ENCODE measurements at regions not wholly inside any gene's neighbourhood (a gene's known extent, or its start where the extent isn't known, plus 50 kb on each side); places are given as distances from the start of the nearest gene placed in this dataset.

GRCh38 chr6:154651656-154652055, 81.6 kb upstream of the SCAF8 start:
- Mint-ChIP-seq H3K4me3 (ENCODE audit: low read depth) (no peak overlapping the region), H3K27me3 (no peaks in the 10 kb centered on the region), H3K4me1 (ENCODE audit: low read depth) (peaks cover 19% of the 10 kb centered on the region), H3K27ac (peak overlapping the region; percentile 56), H3K36me3 (ENCODE audit: insufficient read depth) (no peaks in the 10 kb centered on the region), H3K9me3 (ENCODE audit: low read depth) (peaks cover 6% of the 10 kb centered on the region)
- no peak for TF ChIP-seq CTCF (IDR thresholded peaks at IDR 0.05; ENCODE audit: unreplicated experiment)
- DNase-seq (ENCODE audit: low spot score, unreplicated experiment), result no peak

DNA sequence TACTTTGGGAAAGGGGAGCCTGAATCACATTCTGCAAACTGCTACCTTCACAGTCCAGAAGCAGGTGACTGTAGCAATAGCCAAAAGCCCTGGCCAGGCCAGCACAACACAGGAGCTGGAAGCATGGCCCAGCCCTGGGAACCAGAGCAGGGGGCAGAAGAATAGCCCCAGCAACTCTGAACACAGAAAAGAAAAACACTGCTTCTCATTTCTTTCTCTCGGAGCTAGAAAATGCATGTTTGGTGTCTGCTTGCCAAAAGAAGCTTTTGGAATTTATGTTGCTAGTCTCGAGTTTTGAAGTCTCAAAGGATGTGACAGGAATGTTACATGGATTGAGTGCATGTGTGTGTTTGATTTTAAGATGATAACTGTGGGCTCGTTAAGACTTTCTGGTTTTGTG, 79.8 kb upstream of the SCAF8 start:
- Mint-ChIP-seq H3K4me1 (ENCODE audit: low read depth) (peaks cover 19% of the 10 kb centered on the region), H3K27ac (no peak overlapping the region), H3K4me3 (ENCODE audit: low read depth) (no peak overlapping the region), H3K36me3 (ENCODE audit: insufficient read depth) (no peaks in the 10 kb centered on the region), H3K27me3 (no peaks in the 10 kb centered on the region), H3K9me3 (ENCODE audit: low read depth) (peaks cover 6% of the 10 kb centered on the region)
- no peak for TF ChIP-seq CTCF (IDR thresholded peaks at IDR 0.05; ENCODE audit: unreplicated experiment)
- DNase-seq (ENCODE audit: low spot score, unreplicated experiment), result no peak

DNA sequence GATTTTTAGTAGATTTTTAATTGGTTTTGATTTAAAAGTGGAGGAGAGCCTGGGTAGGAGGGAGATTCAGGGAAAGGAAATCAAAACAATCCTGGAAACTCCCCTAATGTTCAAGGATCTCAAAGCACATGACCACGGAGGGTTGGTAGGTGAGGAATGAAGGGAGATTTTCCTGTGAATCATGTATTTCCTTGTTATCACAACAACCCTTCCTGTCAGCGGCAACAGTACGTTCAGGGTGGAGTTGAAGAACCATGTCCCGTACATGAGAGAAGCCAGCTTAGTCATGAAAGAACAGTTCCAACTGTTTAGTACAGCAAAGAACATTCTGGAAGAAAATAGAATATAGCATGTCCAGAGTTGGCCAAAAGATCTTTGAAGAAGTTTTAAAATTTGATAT, 79.4 kb upstream of the SCAF8 start:
- no peak for DNase-seq (ENCODE audit: low spot score, unreplicated experiment)
- no peaks in the 10 kb centered on the region for H3K36me3 Mint-ChIP-seq (ENCODE audit: insufficient read depth)
- peaks cover 6% of the 10 kb centered on the region for H3K9me3 Mint-ChIP-seq (ENCODE audit: low read depth)
- H3K27me3 Mint-ChIP-seq, result no peaks in the 10 kb centered on the region
- no peak overlapping the region for H3K4me3 Mint-ChIP-seq (ENCODE audit: low read depth)
- H3K27ac Mint-ChIP-seq, result no peak overlapping the region
- H3K4me1 Mint-ChIP-seq (ENCODE audit: low read depth), result peaks cover 19% of the 10 kb centered on the region
- no peak for TF ChIP-seq CTCF (IDR thresholded peaks at IDR 0.05; ENCODE audit: unreplicated experiment)

DNA sequence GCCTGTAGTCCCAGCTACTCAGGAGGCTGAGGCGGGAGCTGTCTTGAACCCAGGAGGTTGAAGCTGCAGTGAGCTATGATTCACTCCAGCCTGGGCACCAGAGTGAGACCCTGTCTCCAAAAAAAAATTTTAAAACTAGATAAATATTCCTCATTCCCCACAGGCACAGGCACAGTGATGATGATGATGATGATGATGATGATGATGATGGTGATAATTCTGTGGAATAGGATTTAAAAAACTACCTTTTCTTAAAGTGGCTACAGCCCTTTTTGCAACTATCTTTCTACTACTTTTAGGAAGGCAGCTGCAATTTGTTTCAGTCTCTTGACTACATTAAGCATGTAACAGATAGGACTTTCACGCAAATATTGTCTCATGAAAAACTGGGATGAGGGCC, 76.6 kb upstream of the SCAF8 start:
- no peaks in the 10 kb centered on the region for H3K36me3 Mint-ChIP-seq (ENCODE audit: insufficient read depth)
- no peak overlapping the region for H3K27ac Mint-ChIP-seq
- H3K4me1 Mint-ChIP-seq (ENCODE audit: low read depth), result peaks cover 6% of the 10 kb centered on the region
- no peak for DNase-seq (ENCODE audit: low spot score, unreplicated experiment)
- TF ChIP-seq CTCF (IDR thresholded peaks at IDR 0.05; ENCODE audit: unreplicated experiment), result no peak
- H3K4me3 Mint-ChIP-seq (ENCODE audit: low read depth), result no peak overlapping the region
- H3K9me3 Mint-ChIP-seq (ENCODE audit: low read depth), result peaks cover 2% of the 10 kb centered on the region
- H3K27me3 Mint-ChIP-seq, result no peaks in the 10 kb centered on the region

DNA sequence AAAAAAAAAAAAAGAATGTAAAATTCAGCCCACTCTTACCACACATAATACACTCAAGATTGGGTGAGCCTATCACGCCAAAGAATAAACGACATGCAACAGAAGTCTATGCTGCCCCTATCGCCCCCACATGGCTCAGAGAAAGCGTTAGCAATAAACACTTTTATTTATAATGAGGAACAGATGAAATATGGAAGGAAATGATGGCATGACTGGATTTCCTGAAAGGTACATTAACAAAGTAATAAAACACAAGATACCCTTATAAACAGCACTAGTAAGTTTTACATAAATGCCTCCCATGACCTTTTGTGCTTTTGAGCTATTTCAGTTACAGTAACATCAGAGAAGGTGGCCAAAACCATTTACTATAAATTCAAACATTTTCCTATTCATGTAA, 71.4 kb upstream of the SCAF8 start:
- no peak for DNase-seq (ENCODE audit: low spot score, unreplicated experiment)
- Mint-ChIP-seq H3K4me1 (ENCODE audit: low read depth) (no peaks in the 10 kb centered on the region), H3K36me3 (ENCODE audit: insufficient read depth) (no peaks in the 10 kb centered on the region), H3K4me3 (ENCODE audit: low read depth) (no peak overlapping the region), H3K27me3 (no peaks in the 10 kb centered on the region), H3K9me3 (ENCODE audit: low read depth) (no peaks in the 10 kb centered on the region), H3K27ac (no peak overlapping the region)
- no peak for TF ChIP-seq CTCF (IDR thresholded peaks at IDR 0.05; ENCODE audit: unreplicated experiment)

All from progenitor cell of endocrine pancreas (in vitro differentiated cells).